HCT116 (cell line): ENCODE measurements at regions not wholly inside any gene's neighbourhood (a gene's known extent, or its start where the extent isn't known, plus 50 kb on each side); places are given as distances from the start of the nearest gene placed in this dataset.

Experiments
- ATAC-seq: fragments of 200-7000 bp; cut with Tn5 transposase; 2 replicates; pipeline ENCODE4 v1.9.1; 2020; ENCODE audit warnings: mild to moderate bottlenecking, moderate library complexity
- BruUV-seq: library from RNA; stranded (reverse); fragments of 400-500 nt; replicated peaks from 2 replicates; lab custom pipeline; 2021; lab: Mats Ljungman, UMichigan
- CTCF ChIA-PET: fragments of 300-600 bp; sonication (Branson Sonifier 250); formaldehyde crosslinking; loops from one replicate; lab custom pipeline; 2021; ENCODE audit warnings: antibody characterized with exemption; lab: Charles Lee
- POLR2A ChIA-PET: fragments of 300-600, 350-600 bp; sonication (Branson Sonifier 250); formaldehyde crosslinking; loops from one replicate; lab custom pipeline; 2021; ENCODE audit warnings: antibody characterized with exemption; lab: Charles Lee
- RAD21 ChIA-PET, 2 experiments: fragments of 300-600 bp; sonication (Branson Sonifier 250); formaldehyde crosslinking; loops; one replicate each; lab custom pipeline; 2023; ENCODE audit warnings: low total read pairs in 2 of 2; ENCODE audit not compliant: uncharacterized antibody in 2 of 2, unreplicated experiment in 2 of 2, low non-redundant PET in 1 of 2; lab: Charles Lee
- DNase-seq: peaks from one replicate; pipeline ENCODE4 v3.0.0-alpha.2; 2010; ENCODE audit warnings: low read depth, low spot score
- H2AFZ ChIP-seq: fragments of 200-600 bp; shearing (Covaris generic), sonication (generic); 2 replicates; pipeline ENCODE4 v1.6.1; 2017; ENCODE audit warnings: low read depth, mixed run types, mixed read lengths, antibody characterized with exemption, low read length; ENCODE audit not compliant: poor library complexity, severe bottlenecking
- H3K27ac ChIP-seq: 2 replicates; pipeline ENCODE4 v1.5.1; 2012; ENCODE audit warnings: low read depth, low read length
- H3K27me3 ChIP-seq: fragments of 200-600 bp; sonication (generic); 2 replicates; pipeline ENCODE4 v1.6.1; 2016; ENCODE audit warnings: mixed run types, low read length, mixed read lengths; ENCODE audit not compliant: insufficient read depth
- H3K36me3 ChIP-seq, 2 experiments: fragments of 200-500 bp in 1 of 2; fragments of 200-600 bp in 1 of 2; sonication (Bioruptor generic) in 1 of 2; sonication (generic) in 1 of 2; 2 replicates each; pipeline versions ENCODE4 v1.5.1 to v1.6.1; 2014 to 2016; ENCODE audit warnings: low read length in 2 of 2, inconsistent platforms in 1 of 2, mixed read lengths in 1 of 2, mixed run types in 1 of 2; ENCODE audit not compliant: insufficient read depth in 2 of 2, control insufficient read depth in 1 of 2
- H3K4me1 ChIP-seq, 2 experiments: fragments of 200-600 bp in 1 of 2; sonication (generic) in 1 of 2; 2 replicates each; pipeline versions ENCODE4 v1.5.1 to v1.6.1; 2012 to 2017; ENCODE audit warnings: low read length in 2 of 2, inconsistent platforms in 1 of 2, mild to moderate bottlenecking in 1 of 2, mixed read lengths in 1 of 2, mixed run types in 1 of 2, moderate library complexity in 1 of 2; ENCODE audit not compliant: insufficient read depth in 2 of 2, control insufficient read depth in 1 of 2
- H3K4me2 ChIP-seq: fragments of 200-600 bp; sonication (generic); 2 replicates; pipeline ENCODE4 v1.6.1; 2017; ENCODE audit warnings: mixed run types, low read length, mixed read lengths
- H3K4me3 ChIP-seq, 2 experiments: fragments of 200-600 bp in 1 of 2; sonication (generic) in 1 of 2; replicated peaks in 1 of 2; 2 replicates each; pipeline ENCODE4 v1.5.1; 2011 to 2016; ENCODE audit warnings: low read length in 2 of 2, control low read depth in 1 of 2, low read depth in 1 of 2, mild to moderate bottlenecking in 1 of 2, mixed read lengths in 1 of 2, mixed run types in 1 of 2
- H3K79me2 ChIP-seq: fragments of 200-600 bp; sonication (generic); 2 replicates; pipeline ENCODE4 v1.6.1; 2017; ENCODE audit warnings: mild to moderate bottlenecking, mixed run types, low read length, moderate library complexity, mixed read lengths; ENCODE audit not compliant: insufficient read depth
- H3K9ac ChIP-seq: fragments of 200-600 bp; sonication (generic); 2 replicates; pipeline ENCODE4 v1.6.1; 2016; ENCODE audit warnings: low read length, mixed read lengths
- H3K9me2 ChIP-seq: fragments of 200-600 bp; sonication (generic), shearing (Covaris generic); 2 replicates; pipeline ENCODE4 v1.6.1; 2017; ENCODE audit warnings: mixed run types, mild to moderate bottlenecking, moderate library complexity; ENCODE audit not compliant: insufficient read depth
- H3K9me3 ChIP-seq, 2 experiments: fragments of 200-500 bp in 1 of 2; fragments of 200-600 bp in 1 of 2; sonication (Bioruptor generic) in 1 of 2; sonication (generic) in 1 of 2; 2 replicates each; pipeline ENCODE4 v1.6.1; 2014 to 2017; ENCODE audit warnings: low read length in 2 of 2, mixed read lengths in 2 of 2, inconsistent platforms in 1 of 2, low read depth in 1 of 2, mild to moderate bottlenecking in 1 of 2, mixed run types in 1 of 2, moderate library complexity in 1 of 2; ENCODE audit not compliant: control insufficient read depth in 1 of 2, insufficient read depth in 1 of 2
- H4K20me1 ChIP-seq: fragments of 200-600 bp; sonication (generic), shearing (Covaris generic); 2 replicates; pipeline ENCODE4 v1.6.1; 2017; ENCODE audit warnings: mixed run types, mild to moderate bottlenecking, moderate library complexity; ENCODE audit not compliant: insufficient read depth
- CBX3 ChIP-seq: IDR thresholded peaks from 2 replicates; pipeline ENCODE4 v1.6.1; 2012; ENCODE audit warnings: low read depth
- CEBPB ChIP-seq: IDR thresholded peaks from 2 replicates; pipeline ENCODE4 v1.6.1; 2012; ENCODE audit warnings: low read depth
- EGR1 ChIP-seq: IDR thresholded peaks from 2 replicates; pipeline ENCODE4 v1.6.1; 2012; ENCODE audit warnings: low read depth
- REST ChIP-seq: IDR thresholded peaks from 2 replicates; pipeline ENCODE4 v1.6.1; 2012; ENCODE audit warnings: low read depth
- ZBTB33 ChIP-seq: IDR thresholded peaks from 2 replicates; pipeline ENCODE4 v1.6.1; 2011; ENCODE audit warnings: mild to moderate bottlenecking, low read length, moderate library complexity; ENCODE audit not compliant: insufficient replicate concordance; ENCODE audit errors: extremely low read depth
- intact Hi-C: fragments of 100-400 bp; cut with micrococcal nuclease; formaldehyde crosslinking; loops from 2 replicates; pipeline ENCODE4 v1.10.0; 2022

GRCh38 chr4:129970801-129971200, 874.8 kb downstream of the C4orf33 start:
- Histone ChIP-seq H3K9ac (no peak overlapping the region), H2AFZ (no peak overlapping the region), H4K20me1 (no peaks in the 10 kb centered on the region), H3K4me1 (no peaks in the 10 kb centered on the region), H3K4me2 (no peak overlapping the region), H3K27me3 (no peaks in the 10 kb centered on the region), H3K9me3 (no peaks in the 10 kb centered on the region), H3K36me3 (no peaks in the 10 kb centered on the region), H3K79me2 (no peaks in the 10 kb centered on the region), H3K27ac (no peak overlapping the region), H3K4me3 (no peak overlapping the region), H3K9me2 (no peaks in the 10 kb centered on the region)
- ChIA-PET CTCF (no interaction called here), RAD21 (no interaction called here), POLR2A (no interaction called here)
- DNase-seq, result no peak
- no TSS peak for BruUV-seq
- TF ChIP-seq CBX3, result no peak
- TF ChIP-seq EGR1, result no peak
- no peak for TF ChIP-seq ZBTB33
- TF ChIP-seq REST, result no peak
- no peak for TF ChIP-seq CEBPB
- ATAC-seq, result no peak
- intact Hi-C loops, result no loop called here
